Neural progenitor cell (in vitro differentiated cells): ENCODE measurements at regions not wholly inside any gene's neighbourhood (a gene's known extent, or its start where the extent isn't known, plus 50 kb on each side); places are given as distances from the start of the nearest gene placed in this dataset.

Experiments
- EZH2phosphoT487 ChIP-seq: fragments of 200-600 bp; sonication (generic); IDR thresholded peaks from 2 replicates; pipeline ENCODE4 v1.6.1; 2017; ENCODE audit warnings: antibody characterized with exemption
- TF ChIP-seq, protein P1 (sequence below): fragments of 200-600 bp; sonication (generic); IDR thresholded peaks from 2 replicates; pipeline ENCODE4 v1.5.1; 2017; ENCODE audit warnings: antibody characterized with exemption, mild to moderate bottlenecking

DNA sequence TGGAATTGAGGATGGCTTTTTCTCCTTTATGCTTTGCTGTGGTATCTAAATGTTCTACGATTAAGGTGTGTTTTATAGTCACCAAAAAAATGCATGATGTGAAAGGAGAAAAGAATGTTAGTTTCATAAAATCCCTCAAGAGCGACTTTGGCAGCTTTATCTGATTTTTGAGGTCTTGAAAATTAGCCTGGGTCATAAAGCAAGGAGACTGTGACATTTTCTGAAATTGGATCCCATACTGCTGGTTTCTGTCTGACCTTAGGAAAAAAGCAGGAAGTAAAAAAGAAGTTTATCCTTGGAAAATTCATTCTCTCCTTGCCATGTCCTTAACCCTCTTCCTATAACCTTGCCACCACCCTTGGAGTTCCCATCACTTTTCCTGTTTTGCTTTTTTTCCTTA, 525.3 kb downstream of the CD83 start:
- TF ChIP-seq, protein P1, sequence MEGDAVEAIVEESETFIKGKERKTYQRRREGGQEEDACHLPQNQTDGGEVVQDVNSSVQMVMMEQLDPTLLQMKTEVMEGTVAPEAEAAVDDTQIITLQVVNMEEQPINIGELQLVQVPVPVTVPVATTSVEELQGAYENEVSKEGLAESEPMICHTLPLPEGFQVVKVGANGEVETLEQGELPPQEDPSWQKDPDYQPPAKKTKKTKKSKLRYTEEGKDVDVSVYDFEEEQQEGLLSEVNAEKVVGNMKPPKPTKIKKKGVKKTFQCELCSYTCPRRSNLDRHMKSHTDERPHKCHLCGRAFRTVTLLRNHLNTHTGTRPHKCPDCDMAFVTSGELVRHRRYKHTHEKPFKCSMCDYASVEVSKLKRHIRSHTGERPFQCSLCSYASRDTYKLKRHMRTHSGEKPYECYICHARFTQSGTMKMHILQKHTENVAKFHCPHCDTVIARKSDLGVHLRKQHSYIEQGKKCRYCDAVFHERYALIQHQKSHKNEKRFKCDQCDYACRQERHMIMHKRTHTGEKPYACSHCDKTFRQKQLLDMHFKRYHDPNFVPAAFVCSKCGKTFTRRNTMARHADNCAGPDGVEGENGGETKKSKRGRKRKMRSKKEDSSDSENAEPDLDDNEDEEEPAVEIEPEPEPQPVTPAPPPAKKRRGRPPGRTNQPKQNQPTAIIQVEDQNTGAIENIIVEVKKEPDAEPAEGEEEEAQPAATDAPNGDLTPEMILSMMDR: no peak
- no peak for TF ChIP-seq EZH2phosphoT487
